DND-41 (cell line): ENCODE measurements at regions not wholly inside any gene's neighbourhood (a gene's known extent, or its start where the extent isn't known, plus 50 kb on each side); places are given as distances from the start of the nearest gene placed in this dataset.

Source experiments
- ATAC-seq: fragments of 200-7000 bp; cut with Tn5 transposase; 3 replicates; pipeline ENCODE4 v1.9.1; 2021; ENCODE audit warnings: low read depth; ENCODE audit not compliant: insufficient read depth
- DNase-seq: peaks from one replicate; pipeline ENCODE4 v3.0.0-alpha.2; 2020
- H2AFZ ChIP-seq: 2 replicates; pipeline ENCODE4 v1.6.0; 2012; ENCODE audit warnings: low read depth, low read length
- H3K27ac ChIP-seq: 2 replicates; pipeline ENCODE4 v1.5.1; 2012; ENCODE audit warnings: low read length, inconsistent platforms
- H3K27me3 ChIP-seq: fragments of 200-600 bp; sonication (generic); 2 replicates; pipeline ENCODE4 v1.6.0; 2012; ENCODE audit warnings: low read length, mild to moderate bottlenecking, inconsistent platforms; ENCODE audit not compliant: insufficient read depth, poor library complexity
- H3K36me3 ChIP-seq: 2 replicates; pipeline ENCODE4 v1.5.1; 2012; ENCODE audit warnings: low read length, inconsistent platforms; ENCODE audit not compliant: insufficient read depth
- H3K4me1 ChIP-seq: 2 replicates; pipeline ENCODE4 v1.5.1; 2012; ENCODE audit warnings: mild to moderate bottlenecking, low read length; ENCODE audit not compliant: insufficient read depth
- H3K4me2 ChIP-seq: 2 replicates; pipeline ENCODE4 v1.6.0; 2012; ENCODE audit warnings: mild to moderate bottlenecking, moderate library complexity, low read length, inconsistent platforms; ENCODE audit not compliant: insufficient read depth
- H3K4me3 ChIP-seq, 2 experiments: fragments of 200-600 bp in 1 of 2; shearing (Covaris generic) in 1 of 2; 2 replicates each; pipeline ENCODE4 v1.5.1; 2012 to 2016; ENCODE audit warnings: inconsistent platforms in 2 of 2, low read length in 2 of 2, mild to moderate bottlenecking in 2 of 2, low read depth in 1 of 2, moderate library complexity in 1 of 2
- H3K79me2 ChIP-seq: 2 replicates; pipeline ENCODE4 v1.6.0; 2012; ENCODE audit warnings: low read length, inconsistent platforms; ENCODE audit not compliant: insufficient read depth
- H3K9ac ChIP-seq: 2 replicates; pipeline ENCODE4 v1.6.0; 2012; ENCODE audit warnings: low read depth, mild to moderate bottlenecking, inconsistent platforms, low read length, moderate library complexity
- H3K9me3 ChIP-seq: 2 replicates; pipeline ENCODE4 v1.5.1; 2012; ENCODE audit warnings: low read length, moderate library complexity, mild to moderate bottlenecking, inconsistent platforms; ENCODE audit not compliant: insufficient read depth, severe bottlenecking
- H4K20me1 ChIP-seq: 2 replicates; pipeline ENCODE4 v1.6.0; 2012; ENCODE audit warnings: low read length; ENCODE audit not compliant: insufficient read depth
- CTCF ChIP-seq: IDR thresholded peaks from 2 replicates; pipeline ENCODE4 v1.5.1; 2012; ENCODE audit warnings: borderline replicate concordance, low read length, moderate library complexity, mild to moderate bottlenecking; ENCODE audit not compliant: poor library complexity, severe bottlenecking; ENCODE audit errors: extremely low read depth
- EZH2 ChIP-seq: IDR thresholded peaks from 3 replicates; pipeline ENCODE4 v1.6.1; 2012; ENCODE audit warnings: borderline replicate concordance, low read depth, mild to moderate bottlenecking, moderate library complexity, low read length, inconsistent platforms; ENCODE audit not compliant: severe bottlenecking

GRCh38 chr16:60932600-60932999, 1103.6 kb downstream of the CDH8 start:
- H3K27ac ChIP-seq = no peak overlapping the region
- no peaks in the 10 kb centered on the region for H3K79me2 ChIP-seq
- TF ChIP-seq EZH2 (no peak), CTCF (no peak)
- H3K4me2 ChIP-seq = no peak overlapping the region
- H3K4me3 ChIP-seq = no peak overlapping the region
- no peak overlapping the region for H2AFZ ChIP-seq
- no peaks in the 10 kb centered on the region for H3K4me1 ChIP-seq
- H3K36me3 ChIP-seq = no peaks in the 10 kb centered on the region
- H4K20me1 ChIP-seq = no peaks in the 10 kb centered on the region
- H3K9me3 ChIP-seq = no peaks in the 10 kb centered on the region
- no peak for ATAC-seq
- no peaks in the 10 kb centered on the region for H3K27me3 ChIP-seq
- no peak overlapping the region for H3K9ac ChIP-seq
- DNase-seq = no peak

DNA sequence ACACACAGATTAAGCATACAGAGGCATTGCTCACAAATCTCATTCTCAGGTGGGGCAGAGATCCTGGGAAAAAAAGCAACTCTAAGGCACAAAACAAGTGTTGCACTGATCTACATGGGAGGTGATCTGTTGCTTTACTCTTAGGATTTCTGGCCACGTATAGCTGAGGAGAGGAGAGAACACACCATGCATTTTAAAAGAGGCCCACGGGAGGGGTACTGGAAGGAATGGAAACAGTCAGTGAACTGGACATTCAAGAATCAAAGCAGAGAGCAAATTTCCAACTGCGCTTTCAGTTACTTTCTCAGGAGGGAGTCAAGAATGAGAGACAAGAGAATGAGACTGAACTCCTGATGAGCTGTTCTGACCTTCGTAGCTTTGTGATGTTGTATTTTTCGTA, 1105.9 kb downstream of the CDH8 start:
- Histone ChIP-seq H3K9me3 (no peaks in the 10 kb centered on the region), H3K9ac (no peak overlapping the region), H2AFZ (no peak overlapping the region), H3K36me3 (no peaks in the 10 kb centered on the region), H3K27ac (no peak overlapping the region), H3K4me1 (no peaks in the 10 kb centered on the region), H3K27me3 (no peaks in the 10 kb centered on the region), H3K4me3 (no peak overlapping the region), H3K4me2 (no peak overlapping the region), H3K79me2 (no peaks in the 10 kb centered on the region), H4K20me1 (no peaks in the 10 kb centered on the region)
- DNase-seq (no peak), ATAC-seq (no peak)
- TF ChIP-seq EZH2 = no peak
- TF ChIP-seq CTCF = no peak

DNA sequence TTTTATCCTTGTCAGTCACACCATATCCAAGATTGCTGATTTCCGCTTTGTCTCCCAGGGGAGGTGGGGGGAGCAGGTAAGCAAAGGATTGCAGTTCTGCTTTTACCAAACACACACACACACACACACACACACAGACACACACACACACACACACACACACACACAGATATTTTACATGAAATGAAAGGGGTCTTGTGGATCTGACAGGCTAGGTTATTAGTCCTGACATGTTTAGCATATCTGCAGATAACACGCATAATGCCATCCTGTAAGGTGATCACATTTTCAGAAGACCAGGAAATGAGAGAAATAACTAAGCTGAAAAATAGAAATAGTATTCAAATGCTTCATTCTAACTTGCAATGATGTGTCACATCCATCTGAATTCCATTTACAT, 1113.3 kb downstream of the CDH8 start:
- Histone ChIP-seq H2AFZ (no peak overlapping the region), H3K4me2 (no peak overlapping the region), H3K27me3 (no peaks in the 10 kb centered on the region), H3K79me2 (no peaks in the 10 kb centered on the region), H3K36me3 (no peaks in the 10 kb centered on the region), H3K4me1 (no peaks in the 10 kb centered on the region), H3K9ac (no peak overlapping the region), H3K4me3 (no peak overlapping the region), H3K27ac (no peak overlapping the region), H4K20me1 (no peaks in the 10 kb centered on the region), H3K9me3 (no peaks in the 10 kb centered on the region)
- no peak for DNase-seq
- ATAC-seq = no peak
- TF ChIP-seq EZH2 (no peak), CTCF (no peak)

DNA sequence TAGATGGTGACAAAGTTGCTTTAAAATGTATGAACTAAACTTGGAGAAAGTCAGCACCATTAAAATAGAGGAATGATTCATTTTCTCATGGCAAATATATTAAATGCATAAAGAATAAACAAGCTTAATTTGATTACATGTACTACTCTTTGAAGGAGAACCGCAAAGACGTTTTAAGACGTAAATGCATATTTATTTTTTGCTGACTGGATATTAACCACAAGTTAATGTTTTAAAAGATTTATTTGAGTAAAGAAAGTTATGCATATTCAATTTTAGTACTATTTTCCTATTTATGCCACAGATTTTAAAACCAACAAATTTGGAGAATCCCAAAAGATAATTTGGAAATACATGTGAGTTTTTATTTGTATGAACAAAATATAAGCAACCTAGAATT, 1121.9 kb downstream of the CDH8 start:
- Histone ChIP-seq H3K4me1 (no peaks in the 10 kb centered on the region), H2AFZ (no peak overlapping the region), H3K36me3 (no peaks in the 10 kb centered on the region), H4K20me1 (no peaks in the 10 kb centered on the region), H3K4me2 (no peak overlapping the region), H3K9me3 (no peaks in the 10 kb centered on the region), H3K27ac (no peak overlapping the region), H3K79me2 (no peaks in the 10 kb centered on the region), H3K4me3 (no peak overlapping the region), H3K9ac (no peak overlapping the region), H3K27me3 (no peaks in the 10 kb centered on the region)
- DNase-seq = no peak
- no peak for ATAC-seq
- TF ChIP-seq EZH2 (no peak), CTCF (no peak)
